H7 (cell line): ENCODE measurements at regions not wholly inside any gene's neighbourhood (a gene's known extent, or its start where the extent isn't known, plus 50 kb on each side); places are given as distances from the start of the nearest gene placed in this dataset.
"Not testable (repeated sequence)": the region's sequence is repeated elsewhere in the genome, so short reads cannot be mapped to it uniquely, and the experiment has no call there.

Source experiments
- DNase-seq: peaks from one replicate; pipeline ENCODE4 v3.0.0; 2012
- H3K27me3 ChIP-seq: 2 replicates; pipeline ENCODE4 v1.6.0; 2011; ENCODE audit warnings: mild to moderate bottlenecking, low read length; ENCODE audit not compliant: control insufficient read depth, insufficient read depth
- H3K36me3 ChIP-seq: replicated peaks from 2 replicates; pipeline ENCODE4 v1.5.1; 2011; ENCODE audit warnings: low read length; ENCODE audit not compliant: control insufficient read depth, insufficient read depth
- H3K4me3 ChIP-seq: 2 replicates; pipeline ENCODE4 v1.5.1; 2011; ENCODE audit warnings: low read depth, mild to moderate bottlenecking, control low read depth, low read length, moderate library complexity; ENCODE audit not compliant: insufficient read depth

- no peak for DNase-seq
- Histone ChIP-seq H3K4me3 (no peak overlapping the region), H3K27me3 (no peaks in the 10 kb centered on the region), H3K36me3 (no peaks in the 10 kb centered on the region)
Observed at GRCh38 chr1:72375226-72375625, 92.9 kb upstream of the NEGR1 start.

DNA sequence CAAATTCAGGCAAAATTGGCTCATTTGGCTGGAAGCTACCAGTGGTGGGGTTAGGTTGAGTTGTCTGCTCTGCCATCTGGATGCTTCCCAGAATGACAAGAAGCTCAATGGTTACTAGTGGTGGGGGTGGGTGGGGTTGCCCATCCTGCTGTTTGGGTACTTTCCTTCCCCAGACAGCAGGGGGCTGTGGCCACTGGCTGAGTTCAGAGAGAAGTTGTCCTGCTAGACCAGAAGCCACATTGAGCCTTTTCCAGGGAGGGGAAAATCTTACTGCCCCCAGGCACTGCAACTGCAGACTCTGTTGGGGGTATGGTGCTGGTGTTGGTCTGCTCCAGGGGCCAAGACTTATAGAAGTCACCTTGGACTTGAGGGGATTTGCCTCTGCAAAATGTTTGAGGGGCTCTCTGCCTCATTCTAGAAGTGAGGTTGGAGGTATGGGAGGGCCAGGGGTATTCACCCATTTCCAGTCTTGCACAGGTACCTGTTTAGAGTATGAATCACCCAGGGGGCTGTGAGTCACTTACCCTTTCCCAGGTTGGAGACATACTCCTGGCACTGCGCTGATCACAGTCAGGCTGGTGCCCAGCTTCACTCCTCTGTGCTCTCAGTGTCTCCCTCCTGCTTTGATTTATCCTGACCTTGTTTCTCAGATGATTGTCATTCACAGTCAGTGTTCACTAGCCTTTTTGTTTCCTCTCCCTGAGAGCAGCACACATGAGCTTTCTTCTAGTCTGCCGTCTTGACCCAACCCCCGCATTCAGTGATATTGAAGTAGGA, 89.1 kb upstream of the NEGR1 start:
- H3K4me3 ChIP-seq, result no peak overlapping the region
- no peaks in the 10 kb centered on the region for H3K36me3 ChIP-seq
- H3K27me3 ChIP-seq, result no peaks in the 10 kb centered on the region
- DNase-seq, result peak; percentile 1

DNA sequence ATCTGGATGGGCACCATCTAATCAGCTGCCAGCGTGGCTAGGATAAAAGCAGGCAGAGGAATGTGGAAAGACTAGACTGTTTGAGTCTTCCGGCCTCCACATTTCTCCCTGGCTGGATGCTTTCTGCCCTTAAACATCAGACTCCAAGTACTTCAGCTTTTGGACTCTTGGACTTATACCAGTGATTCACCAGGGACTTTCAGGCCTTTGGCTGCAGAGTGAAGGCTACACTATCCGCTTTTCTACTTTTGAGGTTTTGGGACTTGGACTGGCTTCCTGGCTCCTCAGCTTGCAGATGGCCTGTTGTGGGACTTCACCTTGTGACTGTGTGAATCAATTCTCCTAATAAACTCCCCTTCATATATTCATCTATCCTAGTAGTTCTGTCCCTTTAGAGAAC, 88.5 kb upstream of the NEGR1 start:
- H3K27me3 ChIP-seq, DNase-seq, H3K4me3 ChIP-seq, H3K36me3 ChIP-seq: not testable (repeated sequence)

- no peak overlapping the region for H3K4me3 ChIP-seq
- no peaks in the 10 kb centered on the region for H3K27me3 ChIP-seq
- no peak for DNase-seq
- no peaks in the 10 kb centered on the region for H3K36me3 ChIP-seq
Observed at GRCh38 chr1:72369069-72369757, 86.9 kb upstream of the NEGR1 start.

DNA sequence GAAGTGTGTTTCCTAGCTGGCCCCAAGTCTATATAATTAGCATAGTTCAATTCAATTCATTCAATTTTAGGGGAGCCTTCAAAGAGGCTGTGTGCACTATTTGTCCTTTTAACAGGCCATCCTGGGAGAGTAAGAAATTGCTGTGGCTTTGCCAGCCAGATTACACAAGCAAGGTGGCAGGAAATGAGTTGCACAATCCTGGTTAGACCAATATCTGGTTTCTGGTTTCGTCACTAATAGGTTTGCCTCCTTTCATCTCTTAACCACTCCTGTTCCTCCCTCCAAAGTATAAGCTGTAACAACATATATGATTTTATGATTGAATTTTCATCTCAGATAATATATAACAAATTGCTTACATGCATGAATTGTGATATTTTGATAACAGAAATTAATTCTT, 84.1 kb upstream of the NEGR1 start:
- no peaks in the 10 kb centered on the region for H3K27me3 ChIP-seq
- DNase-seq, result no peak
- H3K36me3 ChIP-seq, result no peaks in the 10 kb centered on the region
- H3K4me3 ChIP-seq, result no peak overlapping the region

GRCh38 chr1:72365693-72366092, 83.4 kb upstream of the NEGR1 start:
- no peak overlapping the region for H3K4me3 ChIP-seq
- H3K27me3 ChIP-seq, result no peaks in the 10 kb centered on the region
- no peak for DNase-seq
- H3K36me3 ChIP-seq, result no peaks in the 10 kb centered on the region

GRCh38 chr1:72362538-72362937, 80.2 kb upstream of the NEGR1 start:
- Histone ChIP-seq H3K4me3 (no peak overlapping the region), H3K27me3 (no peaks in the 10 kb centered on the region), H3K36me3 (no peaks in the 10 kb centered on the region)
- no peak for DNase-seq

DNA sequence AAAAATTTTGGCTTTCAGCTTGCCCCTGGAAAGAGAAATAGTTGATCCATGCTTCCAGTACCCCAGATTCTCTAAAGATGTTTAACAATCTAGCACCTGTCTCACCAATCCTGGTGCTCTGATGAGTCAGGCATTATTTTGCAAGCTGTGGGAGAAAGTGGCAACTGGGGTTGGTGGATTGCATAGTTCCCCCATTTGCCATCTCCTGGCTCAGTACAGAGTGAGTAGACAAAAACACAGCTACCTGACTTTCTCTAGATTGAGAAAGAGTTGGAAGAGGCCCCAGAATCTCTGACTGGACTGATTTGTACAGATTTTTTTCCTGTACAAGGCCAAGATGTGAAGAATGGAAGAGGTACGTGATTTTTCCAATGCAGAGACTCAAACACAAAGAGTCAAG, 75.1 kb upstream of the NEGR1 start:
- Histone ChIP-seq H3K27me3 (no peaks in the 10 kb centered on the region), H3K4me3 (no peak overlapping the region), H3K36me3 (no peaks in the 10 kb centered on the region)
- no peak for DNase-seq

DNA sequence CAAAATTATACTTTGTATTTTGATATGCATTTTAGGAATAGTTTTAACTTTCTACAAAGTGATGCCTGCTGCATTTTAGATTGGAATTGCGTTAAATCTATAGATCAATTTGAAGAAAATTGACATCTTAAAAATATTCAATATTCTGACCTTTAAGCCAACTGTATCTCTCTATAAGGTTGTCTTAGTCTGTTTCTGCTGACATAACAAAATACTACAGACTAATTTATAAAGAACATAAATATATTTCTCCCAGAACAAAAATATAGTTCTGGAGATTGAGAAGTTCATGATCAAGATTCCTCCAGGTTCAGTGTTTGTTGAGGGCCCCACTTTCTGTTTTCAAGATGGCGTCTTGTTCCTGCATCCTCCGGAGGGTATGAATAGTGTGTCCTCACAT, 73.6 kb upstream of the NEGR1 start:
- Histone ChIP-seq H3K36me3 (no peaks in the 10 kb centered on the region), H3K27me3 (no peaks in the 10 kb centered on the region), H3K4me3 (no peak overlapping the region)
- DNase-seq, result no peak

DNA sequence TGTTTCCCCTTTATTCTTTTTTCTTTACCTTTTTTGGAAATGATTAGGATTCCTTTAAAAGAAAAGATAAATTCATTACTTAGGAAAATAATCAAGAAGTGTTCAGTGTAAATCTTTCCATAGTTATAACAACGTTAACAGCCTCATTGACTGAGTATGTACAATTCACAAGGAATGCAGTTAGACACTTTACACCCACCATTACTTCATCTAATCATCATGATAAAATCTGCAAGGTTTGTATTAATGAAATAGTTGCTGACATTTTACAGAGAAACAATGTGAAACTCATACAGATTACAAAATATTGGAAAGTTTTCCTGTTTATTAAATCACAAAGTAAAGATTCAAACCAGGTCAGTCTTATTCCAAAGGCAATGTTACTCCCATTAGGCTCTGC, 59.3 kb upstream of the NEGR1 start:
- Histone ChIP-seq H3K4me3 (no peak overlapping the region), H3K36me3 (no peaks in the 10 kb centered on the region), H3K27me3 (no peaks in the 10 kb centered on the region)
- no peak for DNase-seq

- H3K4me3 ChIP-seq, result no peak overlapping the region
- DNase-seq, result no peak
- H3K27me3 ChIP-seq, result no peaks in the 10 kb centered on the region
- no peaks in the 10 kb centered on the region for H3K36me3 ChIP-seq
Observed at GRCh38 chr1:72336776-72337175, 54.4 kb upstream of the NEGR1 start.
